A549 (cell line): ENCODE measurements at regions not wholly inside any gene's neighbourhood (a gene's known extent, or its start where the extent isn't known, plus 50 kb on each side); places are given as distances from the start of the nearest gene placed in this dataset.

Experiments
- CEBPB ChIP-seq, 2 experiments: fragments of >200 bp in 1 of 2; sonication (Bioruptor Twin) in 1 of 2; formaldehyde crosslinking in 1 of 2; IDR thresholded peaks; 2 replicates each; pipeline ENCODE4 v1.6.1; 2012 to 2016
- EP300 ChIP-seq, 2 experiments: fragments of >200 bp; sonication (Bioruptor Twin); formaldehyde crosslinking; IDR thresholded peaks; 2 replicates in 1 of 2; 3 replicates in 1 of 2; pipeline ENCODE4 v1.6.1; 2016 to 2017
- HDAC2 ChIP-seq: fragments of 200-600 bp; sonication (generic); IDR thresholded peaks from 2 replicates; pipeline ENCODE4 v1.6.1; 2016
- KDM1A ChIP-seq: fragments of 200-600 bp; sonication (generic); IDR thresholded peaks from 2 replicates; pipeline ENCODE4 v1.6.1; 2016; ENCODE audit warnings: low read depth, mild to moderate bottlenecking
- KDM5A ChIP-seq: fragments of 200-600 bp; sonication (generic); IDR thresholded peaks from 2 replicates; pipeline ENCODE4 v1.6.1; 2016; ENCODE audit warnings: antibody characterized with exemption, mild to moderate bottlenecking
- NFE2L2 ChIP-seq: fragments of 150-350 bp; conservative IDR thresholded peaks from 2 replicates; pipeline ENCODE4 v1.6.1; 2014; ENCODE audit warnings: low read length
- PHF8 ChIP-seq: fragments of 200-600 bp; sonication (generic); IDR thresholded peaks from 2 replicates; pipeline ENCODE4 v1.6.1; 2016; ENCODE audit warnings: low read depth, mild to moderate bottlenecking, antibody characterized with exemption, moderate library complexity, borderline replicate concordance
- RAD21 ChIP-seq, 2 experiments: fragments of >200 bp in 1 of 2; sonication (Bioruptor Twin) in 1 of 2; formaldehyde crosslinking in 1 of 2; IDR thresholded peaks in 1 of 2; conservative IDR thresholded peaks in 1 of 2; 2 replicates in 1 of 2; 3 replicates in 1 of 2; pipeline ENCODE4 v1.6.1; 2012 to 2018; ENCODE audit warnings: inconsistent platforms in 1 of 2
- TF ChIP-seq, protein P1 (sequence below): fragments of >200 bp; sonication (Bioruptor Twin); formaldehyde crosslinking; IDR thresholded peaks from 3 replicates; pipeline ENCODE4 v1.5.1; 2016
- TF ChIP-seq, protein P2 (sequence below): fragments of 200-600 bp; sonication (generic); IDR thresholded peaks from 2 replicates; pipeline ENCODE4 v1.6.1; 2016; ENCODE audit warnings: antibody characterized with exemption, mild to moderate bottlenecking, moderate library complexity
- TF ChIP-seq, protein P3 (sequence below): IDR thresholded peaks from 2 replicates; pipeline ENCODE4 v1.6.1; 2012
- TF ChIP-seq, protein P4 (sequence below): fragments of 450-650 bp; IDR thresholded peaks from 2 replicates; pipeline ENCODE4 v1.6.1; 2014; ENCODE audit warnings: antibody characterized with exemption
- TF ChIP-seq, protein P5 (sequence below): IDR thresholded peaks from 2 replicates; pipeline ENCODE4 v1.6.1; 2012; ENCODE audit warnings: low read depth, borderline replicate concordance

DNA sequence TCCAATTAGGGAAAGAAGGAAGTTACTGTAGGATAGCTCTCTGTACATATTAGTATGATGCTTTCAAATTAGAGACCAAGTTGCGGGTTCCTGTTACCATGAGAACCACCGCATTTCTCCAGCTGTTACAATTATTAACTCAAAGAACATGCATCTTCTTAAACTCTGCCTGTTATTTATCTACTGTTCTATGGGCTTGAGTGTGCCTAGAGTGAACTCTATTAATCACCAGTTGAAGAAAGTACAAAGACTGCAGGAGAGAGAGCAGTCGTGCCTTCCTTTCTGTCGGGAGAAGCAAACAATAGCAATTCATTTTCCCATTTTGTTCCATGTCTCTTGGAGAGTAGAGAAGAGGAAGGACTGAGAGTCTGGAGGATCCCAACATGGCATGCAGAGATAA lies 1071.2 kb downstream of the TYW1 start:
- TF ChIP-seq, protein P1, sequence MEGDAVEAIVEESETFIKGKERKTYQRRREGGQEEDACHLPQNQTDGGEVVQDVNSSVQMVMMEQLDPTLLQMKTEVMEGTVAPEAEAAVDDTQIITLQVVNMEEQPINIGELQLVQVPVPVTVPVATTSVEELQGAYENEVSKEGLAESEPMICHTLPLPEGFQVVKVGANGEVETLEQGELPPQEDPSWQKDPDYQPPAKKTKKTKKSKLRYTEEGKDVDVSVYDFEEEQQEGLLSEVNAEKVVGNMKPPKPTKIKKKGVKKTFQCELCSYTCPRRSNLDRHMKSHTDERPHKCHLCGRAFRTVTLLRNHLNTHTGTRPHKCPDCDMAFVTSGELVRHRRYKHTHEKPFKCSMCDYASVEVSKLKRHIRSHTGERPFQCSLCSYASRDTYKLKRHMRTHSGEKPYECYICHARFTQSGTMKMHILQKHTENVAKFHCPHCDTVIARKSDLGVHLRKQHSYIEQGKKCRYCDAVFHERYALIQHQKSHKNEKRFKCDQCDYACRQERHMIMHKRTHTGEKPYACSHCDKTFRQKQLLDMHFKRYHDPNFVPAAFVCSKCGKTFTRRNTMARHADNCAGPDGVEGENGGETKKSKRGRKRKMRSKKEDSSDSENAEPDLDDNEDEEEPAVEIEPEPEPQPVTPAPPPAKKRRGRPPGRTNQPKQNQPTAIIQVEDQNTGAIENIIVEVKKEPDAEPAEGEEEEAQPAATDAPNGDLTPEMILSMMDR = no peak
- TF ChIP-seq, protein P2, sequence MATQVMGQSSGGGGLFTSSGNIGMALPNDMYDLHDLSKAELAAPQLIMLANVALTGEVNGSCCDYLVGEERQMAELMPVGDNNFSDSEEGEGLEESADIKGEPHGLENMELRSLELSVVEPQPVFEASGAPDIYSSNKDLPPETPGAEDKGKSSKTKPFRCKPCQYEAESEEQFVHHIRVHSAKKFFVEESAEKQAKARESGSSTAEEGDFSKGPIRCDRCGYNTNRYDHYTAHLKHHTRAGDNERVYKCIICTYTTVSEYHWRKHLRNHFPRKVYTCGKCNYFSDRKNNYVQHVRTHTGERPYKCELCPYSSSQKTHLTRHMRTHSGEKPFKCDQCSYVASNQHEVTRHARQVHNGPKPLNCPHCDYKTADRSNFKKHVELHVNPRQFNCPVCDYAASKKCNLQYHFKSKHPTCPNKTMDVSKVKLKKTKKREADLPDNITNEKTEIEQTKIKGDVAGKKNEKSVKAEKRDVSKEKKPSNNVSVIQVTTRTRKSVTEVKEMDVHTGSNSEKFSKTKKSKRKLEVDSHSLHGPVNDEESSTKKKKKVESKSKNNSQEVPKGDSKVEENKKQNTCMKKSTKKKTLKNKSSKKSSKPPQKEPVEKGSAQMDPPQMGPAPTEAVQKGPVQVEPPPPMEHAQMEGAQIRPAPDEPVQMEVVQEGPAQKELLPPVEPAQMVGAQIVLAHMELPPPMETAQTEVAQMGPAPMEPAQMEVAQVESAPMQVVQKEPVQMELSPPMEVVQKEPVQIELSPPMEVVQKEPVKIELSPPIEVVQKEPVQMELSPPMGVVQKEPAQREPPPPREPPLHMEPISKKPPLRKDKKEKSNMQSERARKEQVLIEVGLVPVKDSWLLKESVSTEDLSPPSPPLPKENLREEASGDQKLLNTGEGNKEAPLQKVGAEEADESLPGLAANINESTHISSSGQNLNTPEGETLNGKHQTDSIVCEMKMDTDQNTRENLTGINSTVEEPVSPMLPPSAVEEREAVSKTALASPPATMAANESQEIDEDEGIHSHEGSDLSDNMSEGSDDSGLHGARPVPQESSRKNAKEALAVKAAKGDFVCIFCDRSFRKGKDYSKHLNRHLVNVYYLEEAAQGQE = no peak
- TF ChIP-seq, protein P3, sequence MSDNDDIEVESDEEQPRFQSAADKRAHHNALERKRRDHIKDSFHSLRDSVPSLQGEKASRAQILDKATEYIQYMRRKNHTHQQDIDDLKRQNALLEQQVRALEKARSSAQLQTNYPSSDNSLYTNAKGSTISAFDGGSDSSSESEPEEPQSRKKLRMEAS = no peak
- no peak for TF ChIP-seq HDAC2
- no peak for TF ChIP-seq NFE2L2
- no peak for TF ChIP-seq EP300 (IDR thresholded peaks at IDR 0.05)
- TF ChIP-seq, protein P4, sequence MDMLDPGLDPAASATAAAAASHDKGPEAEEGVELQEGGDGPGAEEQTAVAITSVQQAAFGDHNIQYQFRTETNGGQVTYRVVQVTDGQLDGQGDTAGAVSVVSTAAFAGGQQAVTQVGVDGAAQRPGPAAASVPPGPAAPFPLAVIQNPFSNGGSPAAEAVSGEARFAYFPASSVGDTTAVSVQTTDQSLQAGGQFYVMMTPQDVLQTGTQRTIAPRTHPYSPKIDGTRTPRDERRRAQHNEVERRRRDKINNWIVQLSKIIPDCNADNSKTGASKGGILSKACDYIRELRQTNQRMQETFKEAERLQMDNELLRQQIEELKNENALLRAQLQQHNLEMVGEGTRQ = no peak
- TF ChIP-seq KDM5A = no peak
- TF ChIP-seq KDM1A = no peak
- TF ChIP-seq RAD21 (conservative IDR thresholded peaks at IDR 0.05 in 1 of 2, IDR thresholded peaks at IDR 0.05 in 1 of 2) = no peak
- TF ChIP-seq, protein P5, sequence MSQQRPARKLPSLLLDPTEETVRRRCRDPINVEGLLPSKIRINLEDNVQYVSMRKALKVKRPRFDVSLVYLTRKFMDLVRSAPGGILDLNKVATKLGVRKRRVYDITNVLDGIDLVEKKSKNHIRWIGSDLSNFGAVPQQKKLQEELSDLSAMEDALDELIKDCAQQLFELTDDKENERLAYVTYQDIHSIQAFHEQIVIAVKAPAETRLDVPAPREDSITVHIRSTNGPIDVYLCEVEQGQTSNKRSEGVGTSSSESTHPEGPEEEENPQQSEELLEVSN = no peak
- no peak for TF ChIP-seq CEBPB (IDR thresholded peaks at IDR 0.05)
- no peak for TF ChIP-seq PHF8
